GM12878 (cell line): ENCODE measurements at regions not wholly inside any gene's neighbourhood (a gene's known extent, or its start where the extent isn't known, plus 50 kb on each side); places are given as distances from the start of the nearest gene placed in this dataset.

Source experiments
- ATF2 ChIP-seq: IDR thresholded peaks from 2 replicates; pipeline ENCODE4 v1.6.1; 2012; ENCODE audit warnings: low read length, inconsistent platforms
- BCL11A ChIP-seq: IDR thresholded peaks from 2 replicates; pipeline ENCODE4 v1.6.1; 2011; ENCODE audit warnings: low read depth, low read length
- BRCA1 ChIP-seq: IDR thresholded peaks from 2 replicates; pipeline ENCODE4 v1.6.1; 2011; ENCODE audit warnings: low read depth, low read length, improper control_type of control experiment
- CREM ChIP-seq: IDR thresholded peaks from 2 replicates; pipeline ENCODE4 v1.6.1; 2014; ENCODE audit warnings: antibody characterized with exemption, low read depth
- EZH2 ChIP-seq: IDR thresholded peaks from 2 replicates; pipeline ENCODE4 v1.6.1; 2012; ENCODE audit warnings: low read depth, mild to moderate bottlenecking, control low read depth, inconsistent platforms, low read length, borderline replicate concordance; ENCODE audit not compliant: control insufficient read depth
- FOS ChIP-seq: IDR thresholded peaks from 3 replicates; pipeline ENCODE4 v1.6.1; 2011; ENCODE audit warnings: borderline replicate concordance; ENCODE audit not compliant: insufficient read length; ENCODE audit errors: extremely low read depth
- MYC ChIP-seq: IDR thresholded peaks from 2 replicates; pipeline ENCODE4 v1.6.1; 2011; ENCODE audit warnings: mild to moderate bottlenecking, low read length, moderate library complexity, inconsistent platforms; ENCODE audit not compliant: insufficient read depth, insufficient replicate concordance, insufficient read length, severe bottlenecking
- ZZZ3 ChIP-seq: IDR thresholded peaks from 2 replicates; pipeline ENCODE4 v1.6.1; 2011; ENCODE audit warnings: low read depth; ENCODE audit not compliant: control insufficient read depth, insufficient read length
- TF ChIP-seq, protein P1 (sequence below): IDR thresholded peaks from 2 replicates; pipeline ENCODE4 v1.6.1; 2012; ENCODE audit warnings: low read depth, low read length, improper control_type of control experiment
- TF ChIP-seq, protein P2 (sequence below), 3 experiments: IDR thresholded peaks in 2 of 3; conservative IDR thresholded peaks in 1 of 3; 2 replicates each; pipeline ENCODE4 v1.5.1; 2011; ENCODE audit warnings: low read depth in 3 of 3, low read length in 3 of 3, mild to moderate bottlenecking in 3 of 3, control low read depth in 2 of 3, moderate library complexity in 2 of 3, inconsistent platforms in 1 of 3, mixed read lengths in 1 of 3; ENCODE audit not compliant: control insufficient read depth in 2 of 3, insufficient read depth in 1 of 3; ENCODE audit errors: extremely low read depth in 1 of 3
- TF ChIP-seq, protein P3 (sequence below): fragments of 450-650 bp; IDR thresholded peaks from 2 replicates; pipeline ENCODE4 v1.6.1; 2016; ENCODE audit warnings: mild to moderate bottlenecking, moderate library complexity, borderline replicate concordance

GRCh38 chr6:23077772-23078171 is 508.4 kb downstream of the HDGFL1 start:
- TF ChIP-seq BRCA1: no peak
- TF ChIP-seq ZZZ3: no peak
- no peak for TF ChIP-seq BCL11A
- no peak for TF ChIP-seq ATF2
- TF ChIP-seq MYC: no peak
- no peak for TF ChIP-seq FOS
- TF ChIP-seq, protein P1, sequence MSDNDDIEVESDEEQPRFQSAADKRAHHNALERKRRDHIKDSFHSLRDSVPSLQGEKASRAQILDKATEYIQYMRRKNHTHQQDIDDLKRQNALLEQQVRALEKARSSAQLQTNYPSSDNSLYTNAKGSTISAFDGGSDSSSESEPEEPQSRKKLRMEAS: no peak
- TF ChIP-seq, protein P2, sequence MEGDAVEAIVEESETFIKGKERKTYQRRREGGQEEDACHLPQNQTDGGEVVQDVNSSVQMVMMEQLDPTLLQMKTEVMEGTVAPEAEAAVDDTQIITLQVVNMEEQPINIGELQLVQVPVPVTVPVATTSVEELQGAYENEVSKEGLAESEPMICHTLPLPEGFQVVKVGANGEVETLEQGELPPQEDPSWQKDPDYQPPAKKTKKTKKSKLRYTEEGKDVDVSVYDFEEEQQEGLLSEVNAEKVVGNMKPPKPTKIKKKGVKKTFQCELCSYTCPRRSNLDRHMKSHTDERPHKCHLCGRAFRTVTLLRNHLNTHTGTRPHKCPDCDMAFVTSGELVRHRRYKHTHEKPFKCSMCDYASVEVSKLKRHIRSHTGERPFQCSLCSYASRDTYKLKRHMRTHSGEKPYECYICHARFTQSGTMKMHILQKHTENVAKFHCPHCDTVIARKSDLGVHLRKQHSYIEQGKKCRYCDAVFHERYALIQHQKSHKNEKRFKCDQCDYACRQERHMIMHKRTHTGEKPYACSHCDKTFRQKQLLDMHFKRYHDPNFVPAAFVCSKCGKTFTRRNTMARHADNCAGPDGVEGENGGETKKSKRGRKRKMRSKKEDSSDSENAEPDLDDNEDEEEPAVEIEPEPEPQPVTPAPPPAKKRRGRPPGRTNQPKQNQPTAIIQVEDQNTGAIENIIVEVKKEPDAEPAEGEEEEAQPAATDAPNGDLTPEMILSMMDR (IDR thresholded peaks at IDR 0.05 in 2 of 3, conservative IDR thresholded peaks at IDR 0.05 in 1 of 3; ENCODE audit: control insufficient read depth in 2 of 3, extremely low read depth in 1 of 3, insufficient read depth in 1 of 3, low read depth in 3 of 3, low read length in 3 of 3): no peak
- no peak for TF ChIP-seq CREM
- TF ChIP-seq EZH2: no peak
- TF ChIP-seq, protein P3, sequence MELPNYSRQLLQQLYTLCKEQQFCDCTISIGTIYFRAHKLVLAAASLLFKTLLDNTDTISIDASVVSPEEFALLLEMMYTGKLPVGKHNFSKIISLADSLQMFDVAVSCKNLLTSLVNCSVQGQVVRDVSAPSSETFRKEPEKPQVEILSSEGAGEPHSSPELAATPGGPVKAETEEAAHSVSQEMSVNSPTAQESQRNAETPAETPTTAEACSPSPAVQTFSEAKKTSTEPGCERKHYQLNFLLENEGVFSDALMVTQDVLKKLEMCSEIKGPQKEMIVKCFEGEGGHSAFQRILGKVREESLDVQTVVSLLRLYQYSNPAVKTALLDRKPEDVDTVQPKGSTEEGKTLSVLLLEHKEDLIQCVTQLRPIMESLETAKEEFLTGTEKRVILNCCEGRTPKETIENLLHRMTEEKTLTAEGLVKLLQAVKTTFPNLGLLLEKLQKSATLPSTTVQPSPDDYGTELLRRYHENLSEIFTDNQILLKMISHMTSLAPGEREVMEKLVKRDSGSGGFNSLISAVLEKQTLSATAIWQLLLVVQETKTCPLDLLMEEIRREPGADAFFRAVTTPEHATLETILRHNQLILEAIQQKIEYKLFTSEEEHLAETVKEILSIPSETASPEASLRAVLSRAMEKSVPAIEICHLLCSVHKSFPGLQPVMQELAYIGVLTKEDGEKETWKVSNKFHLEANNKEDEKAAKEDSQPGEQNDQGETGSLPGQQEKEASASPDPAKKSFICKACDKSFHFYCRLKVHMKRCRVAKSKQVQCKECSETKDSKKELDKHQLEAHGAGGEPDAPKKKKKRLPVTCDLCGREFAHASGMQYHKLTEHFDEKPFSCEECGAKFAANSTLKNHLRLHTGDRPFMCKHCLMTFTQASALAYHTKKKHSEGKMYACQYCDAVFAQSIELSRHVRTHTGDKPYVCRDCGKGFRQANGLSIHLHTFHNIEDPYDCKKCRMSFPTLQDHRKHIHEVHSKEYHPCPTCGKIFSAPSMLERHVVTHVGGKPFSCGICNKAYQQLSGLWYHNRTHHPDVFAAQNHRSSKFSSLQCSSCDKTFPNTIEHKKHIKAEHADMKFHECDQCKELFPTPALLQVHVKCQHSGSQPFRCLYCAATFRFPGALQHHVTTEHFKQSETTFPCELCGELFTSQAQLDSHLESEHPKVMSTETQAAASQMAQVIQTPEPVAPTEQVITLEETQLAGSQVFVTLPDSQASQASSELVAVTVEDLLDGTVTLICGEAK: no peak
